ENCODE measurements at regions not wholly inside any gene's neighbourhood (a gene's known extent, or its start where the extent isn't known, plus 50 kb on each side); places are given as distances from the start of the nearest gene placed in this dataset.

DNA sequence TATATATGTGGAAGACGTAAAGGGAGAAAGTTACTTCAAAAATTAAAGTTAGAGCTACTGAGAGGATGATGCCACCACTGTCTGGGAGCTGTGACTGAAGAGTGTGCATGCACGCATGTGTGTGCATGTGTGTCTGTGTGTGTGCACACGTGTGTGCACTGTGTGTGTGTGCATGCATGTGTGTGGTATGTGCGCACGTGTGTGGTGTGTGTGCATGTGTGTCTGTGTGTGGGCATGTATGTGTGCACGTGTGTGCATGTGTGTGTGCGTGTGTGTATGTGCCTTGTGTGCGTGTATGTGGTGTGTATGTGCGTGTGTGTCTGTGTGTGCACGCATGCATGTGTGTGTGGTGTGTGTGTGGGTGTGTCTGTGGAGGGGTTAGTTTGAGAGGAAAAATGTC is 473.4 kb downstream of the CMPK2 start:
- no peak overlapping the region for H3K4me3 Mint-ChIP-seq
- H3K4me2 ChIP-seq (replicated peaks; ENCODE audit: low read depth, low read length, poor library complexity, severe bottlenecking) = no peak overlapping the region
- ChIA-PET CTCF (no interaction called here), POLR2A (no interaction called here)
- no peaks in the 10 kb centered on the region for H3K27me3 Mint-ChIP-seq
- H3K79me2 ChIP-seq (ENCODE audit: control insufficient read depth, insufficient read depth, low read length) = no peaks in the 10 kb centered on the region
- TF ChIP-seq, protein P1, sequence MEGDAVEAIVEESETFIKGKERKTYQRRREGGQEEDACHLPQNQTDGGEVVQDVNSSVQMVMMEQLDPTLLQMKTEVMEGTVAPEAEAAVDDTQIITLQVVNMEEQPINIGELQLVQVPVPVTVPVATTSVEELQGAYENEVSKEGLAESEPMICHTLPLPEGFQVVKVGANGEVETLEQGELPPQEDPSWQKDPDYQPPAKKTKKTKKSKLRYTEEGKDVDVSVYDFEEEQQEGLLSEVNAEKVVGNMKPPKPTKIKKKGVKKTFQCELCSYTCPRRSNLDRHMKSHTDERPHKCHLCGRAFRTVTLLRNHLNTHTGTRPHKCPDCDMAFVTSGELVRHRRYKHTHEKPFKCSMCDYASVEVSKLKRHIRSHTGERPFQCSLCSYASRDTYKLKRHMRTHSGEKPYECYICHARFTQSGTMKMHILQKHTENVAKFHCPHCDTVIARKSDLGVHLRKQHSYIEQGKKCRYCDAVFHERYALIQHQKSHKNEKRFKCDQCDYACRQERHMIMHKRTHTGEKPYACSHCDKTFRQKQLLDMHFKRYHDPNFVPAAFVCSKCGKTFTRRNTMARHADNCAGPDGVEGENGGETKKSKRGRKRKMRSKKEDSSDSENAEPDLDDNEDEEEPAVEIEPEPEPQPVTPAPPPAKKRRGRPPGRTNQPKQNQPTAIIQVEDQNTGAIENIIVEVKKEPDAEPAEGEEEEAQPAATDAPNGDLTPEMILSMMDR (IDR thresholded peaks at IDR 0.05) = no peak
- no peak for TF ChIP-seq EZH2 (IDR thresholded peaks at IDR 0.05; ENCODE audit: borderline replicate concordance, insufficient read depth, low read depth, low read length, poor library complexity, severe bottlenecking)
- H4K20me1 ChIP-seq (ENCODE audit: control insufficient read depth, insufficient read depth, low read length, poor library complexity, severe bottlenecking) = no peaks in the 10 kb centered on the region
- WGBS (ENCODE audit: insufficient coverage) = 92% methylated on average over 10 of the region's 10 CpGs
- H3K4me1 Mint-ChIP-seq = no peaks in the 10 kb centered on the region
- H3K9me3 Mint-ChIP-seq (ENCODE audit: insufficient read depth) = peaks cover 9% of the 10 kb centered on the region
- no peak overlapping the region for H3K27ac ChIP-seq (ENCODE audit: low read length in 2 of 2)
- intact Hi-C loops (cut with micrococcal nuclease) = no loop called here
- H3K4me3 ChIP-seq (ENCODE audit: control extremely low read depth in 1 of 5, extremely low read depth in 1 of 5, insufficient read depth in 1 of 5, low read depth in 2 of 5, low read length in 4 of 5) = no peak overlapping the region
- H3K9me3 ChIP-seq (ENCODE audit: control extremely low read depth in 1 of 3, control insufficient read depth in 2 of 3, insufficient read depth in 1 of 3, low read length in 2 of 3) = peaks cover 0 to 8% (median 2%) of the 10 kb centered on the region in 3 donors
- H3K4me1 ChIP-seq (ENCODE audit: control insufficient read depth in 2 of 2, insufficient read depth in 2 of 2, low read length in 2 of 2) = no peaks in the 10 kb centered on the region
- H2AFZ ChIP-seq (ENCODE audit: insufficient read depth, low read depth, low read length, poor library complexity, severe bottlenecking) = no peak overlapping the region
- no peak for DNase-seq
- no peak overlapping the region for H3K27ac Mint-ChIP-seq
- H3K27me3 ChIP-seq (replicated peaks in 1 of 4; ENCODE audit: control extremely low read depth in 1 of 4, control insufficient read depth in 3 of 4, insufficient read depth in 4 of 4, low read length in 3 of 4) = no peaks in the 10 kb centered on the region
- H3K36me3 ChIP-seq (replicated peaks in 1 of 2; ENCODE audit: control extremely low read depth in 1 of 2, control insufficient read depth in 1 of 2, extremely low read depth in 1 of 2, insufficient read depth in 2 of 2, low read length in 1 of 2) = no peaks in the 10 kb centered on the region
- no peak overlapping the region for H3K9ac ChIP-seq (ENCODE audit: low read length)
- ATAC-seq (ENCODE audit: low read depth) = no peak

GRCh38 chr2:6392966-6393365 is 472.7 kb downstream of the CMPK2 start:
- H3K9ac ChIP-seq (ENCODE audit: low read length) = no peak overlapping the region
- H3K27me3 ChIP-seq (replicated peaks in 1 of 4; ENCODE audit: control extremely low read depth in 1 of 4, control insufficient read depth in 3 of 4, insufficient read depth in 4 of 4, low read length in 3 of 4) = no peaks in the 10 kb centered on the region
- H3K79me2 ChIP-seq (ENCODE audit: control insufficient read depth, insufficient read depth, low read length) = no peaks in the 10 kb centered on the region
- no peak overlapping the region for H3K4me2 ChIP-seq (replicated peaks; ENCODE audit: low read depth, low read length, poor library complexity, severe bottlenecking)
- H3K4me3 Mint-ChIP-seq = no peak overlapping the region
- H3K9me3 ChIP-seq (ENCODE audit: control extremely low read depth in 1 of 3, control insufficient read depth in 2 of 3, insufficient read depth in 1 of 3, low read length in 2 of 3) = peaks cover 0 to 8% (median 2%) of the 10 kb centered on the region in 3 donors
- ATAC-seq (ENCODE audit: low read depth) = no peak
- no peaks in the 10 kb centered on the region for H3K36me3 ChIP-seq (replicated peaks in 1 of 2; ENCODE audit: control extremely low read depth in 1 of 2, control insufficient read depth in 1 of 2, extremely low read depth in 1 of 2, insufficient read depth in 2 of 2, low read length in 1 of 2)
- H3K4me1 ChIP-seq (ENCODE audit: control insufficient read depth in 2 of 2, insufficient read depth in 2 of 2, low read length in 2 of 2) = no peaks in the 10 kb centered on the region
- intact Hi-C loops (cut with micrococcal nuclease) = no loop called here
- no peaks in the 10 kb centered on the region for H3K4me1 Mint-ChIP-seq
- H4K20me1 ChIP-seq (ENCODE audit: control insufficient read depth, insufficient read depth, low read length, poor library complexity, severe bottlenecking) = no peaks in the 10 kb centered on the region
- peaks cover 9% of the 10 kb centered on the region for H3K9me3 Mint-ChIP-seq (ENCODE audit: insufficient read depth)
- no peak for TF ChIP-seq EZH2 (IDR thresholded peaks at IDR 0.05; ENCODE audit: borderline replicate concordance, insufficient read depth, low read depth, low read length, poor library complexity, severe bottlenecking)
- 61% methylated on average over 4 of the region's 6 CpGs for WGBS (ENCODE audit: insufficient coverage)
- no peak overlapping the region for H3K27ac Mint-ChIP-seq
- no peak overlapping the region for H2AFZ ChIP-seq (ENCODE audit: insufficient read depth, low read depth, low read length, poor library complexity, severe bottlenecking)
- H3K27ac ChIP-seq (ENCODE audit: low read length in 2 of 2) = no peak overlapping the region
- ChIA-PET POLR2A (no interaction called here), CTCF (no interaction called here)
- no peak overlapping the region for H3K4me3 ChIP-seq (ENCODE audit: control extremely low read depth in 1 of 5, extremely low read depth in 1 of 5, insufficient read depth in 1 of 5, low read depth in 2 of 5, low read length in 4 of 5)
- DNase-seq = no peak
- H3K27me3 Mint-ChIP-seq = no peaks in the 10 kb centered on the region

All from B cell (primary cell).